Psoas muscle (tissue), 7 donors: ENCODE measurements at regions not wholly inside any gene's neighbourhood (a gene's known extent, or its start where the extent isn't known, plus 50 kb on each side); places are given as distances from the start of the nearest gene placed in this dataset.

ENCODE experiments used
- ATAC-seq, 4 donors: fragments of 200-7000 bp; cut with Tn5 transposase; one replicate each; pipeline ENCODE4 v1.9.1; 2020; ENCODE audit warnings: moderate library complexity in 3 of 4, mild to moderate bottlenecking in 2 of 4
- DNase-seq, 2 donors: peaks; one replicate each; pipeline ENCODE4 v3.0.0-alpha.2; 2020
- H3K27ac ChIP-seq: fragments of 200-600 bp; one replicate; pipeline ENCODE4 v1.8.0; 2022
- H3K27me3 ChIP-seq, 3 donors: fragments of 200-600 bp in 1 of 3; one replicate each; pipeline versions ENCODE4 v1.6.1 to v1.8.0; 2013 to 2022; ENCODE audit warnings: low read length in 2 of 3, mild to moderate bottlenecking in 2 of 3, moderate library complexity in 1 of 3; ENCODE audit not compliant: insufficient read depth in 3 of 3
- H3K36me3 ChIP-seq, 2 donors: fragments of 200-600 bp in 1 of 2; one replicate each; pipeline versions ENCODE4 v1.6.1 to v1.8.0; 2013 to 2022; ENCODE audit warnings: low read depth in 1 of 2, mild to moderate bottlenecking in 1 of 2, moderate library complexity in 1 of 2; ENCODE audit not compliant: insufficient read depth in 1 of 2
- H3K4me1 ChIP-seq: fragments of 200-600 bp; one replicate; pipeline ENCODE4 v1.8.0; 2022
- H3K4me3 ChIP-seq: fragments of 200-600 bp; one replicate; pipeline ENCODE4 v1.8.0; 2022; ENCODE audit warnings: mild to moderate bottlenecking
- H3K9me3 ChIP-seq: fragments of 200-600 bp; one replicate; pipeline ENCODE4 v1.8.0; 2022
- WGBS, 3 donors: extraction: QIAGEN DNeasy Blood & Tissue Kit; methylation state at CpG; one replicate each; pipeline versions ENCODE4 v1.1.6 to v1.1.7; 2013; 5-methylcytosine and 5-hydroxymethylcytosine counted together
- intact Hi-C, 2 donors: fragments of 100-400 bp; cut with DNase I; formaldehyde crosslinking; loops; one replicate each; pipeline versions ENCODE4 v1.11.0 to v1.14.2; 2022
- TF ChIP-seq, protein P1 (sequence below): fragments of 200-600 bp; IDR thresholded peaks from one replicate; pipeline ENCODE4 v1.8.0; 2022; ENCODE audit warnings: antibody characterized with exemption
- donor health status: healthy with polysubstance abuse.
- donor health status: DM: no; HTN: no; CAD: no; lungs with moderate emphysema.
- donor health status: Bipolar disorder and iron deficiency.
- donor health status: healthy.
- donor health status: DM: yes; HTN: yes; CAD: no.
- donor health status: DM: no; HTN: no; CAD: no.
- donor health status: DM: yes; HTN: yes; CAD: no.

- Histone ChIP-seq H3K36me3 (no peaks in the 10 kb centered on the region), H3K9me3 (no peaks in the 10 kb centered on the region), H3K4me1 (no peaks in the 10 kb centered on the region), H3K4me3 (no peak overlapping the region), H3K27ac (no peak overlapping the region), H3K27me3 (no peaks in the 10 kb centered on the region)
- 77 to 80% (median 79%) methylated on average over 2 of the region's 2 CpGs for WGBS, 3 donors
- intact Hi-C loops = no loop called here
- DNase-seq (no peak), ATAC-seq (no peak)
- TF ChIP-seq, protein P1, sequence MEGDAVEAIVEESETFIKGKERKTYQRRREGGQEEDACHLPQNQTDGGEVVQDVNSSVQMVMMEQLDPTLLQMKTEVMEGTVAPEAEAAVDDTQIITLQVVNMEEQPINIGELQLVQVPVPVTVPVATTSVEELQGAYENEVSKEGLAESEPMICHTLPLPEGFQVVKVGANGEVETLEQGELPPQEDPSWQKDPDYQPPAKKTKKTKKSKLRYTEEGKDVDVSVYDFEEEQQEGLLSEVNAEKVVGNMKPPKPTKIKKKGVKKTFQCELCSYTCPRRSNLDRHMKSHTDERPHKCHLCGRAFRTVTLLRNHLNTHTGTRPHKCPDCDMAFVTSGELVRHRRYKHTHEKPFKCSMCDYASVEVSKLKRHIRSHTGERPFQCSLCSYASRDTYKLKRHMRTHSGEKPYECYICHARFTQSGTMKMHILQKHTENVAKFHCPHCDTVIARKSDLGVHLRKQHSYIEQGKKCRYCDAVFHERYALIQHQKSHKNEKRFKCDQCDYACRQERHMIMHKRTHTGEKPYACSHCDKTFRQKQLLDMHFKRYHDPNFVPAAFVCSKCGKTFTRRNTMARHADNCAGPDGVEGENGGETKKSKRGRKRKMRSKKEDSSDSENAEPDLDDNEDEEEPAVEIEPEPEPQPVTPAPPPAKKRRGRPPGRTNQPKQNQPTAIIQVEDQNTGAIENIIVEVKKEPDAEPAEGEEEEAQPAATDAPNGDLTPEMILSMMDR = no peak
Measured at GRCh38 chr7:83852136-83852535, 203.2 kb upstream of the SEMA3E start.

DNA sequence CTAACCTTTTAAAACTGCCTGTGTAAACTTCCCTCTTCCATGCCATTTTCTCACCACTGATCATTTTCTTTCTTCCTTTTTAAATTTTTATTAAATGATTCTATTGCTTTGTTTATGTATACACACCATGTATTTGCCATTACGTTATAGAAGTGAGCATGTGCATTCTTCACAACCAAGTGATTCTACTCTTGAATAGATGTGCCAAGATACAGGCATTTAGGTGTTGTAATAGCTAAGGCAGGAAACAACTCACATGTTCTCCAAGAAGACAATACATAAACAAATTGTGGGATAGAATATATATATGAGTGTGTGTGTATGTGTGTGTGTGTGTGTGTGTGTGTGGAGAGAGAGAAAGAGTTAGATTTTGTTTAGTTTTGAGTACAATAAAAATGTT lies 202.6 kb upstream of the SEMA3E start:
- TF ChIP-seq, protein P1 = no peak
- intact Hi-C loops = no loop called here
- Histone ChIP-seq H3K36me3 (no peaks in the 10 kb centered on the region), H3K9me3 (no peaks in the 10 kb centered on the region), H3K27ac (no peak overlapping the region), H3K4me3 (no peak overlapping the region), H3K27me3 (no peaks in the 10 kb centered on the region), H3K4me1 (no peaks in the 10 kb centered on the region)
- DNase-seq (no peak), ATAC-seq (no peak)
- WGBS, 3 donors = 70 to 75% (median 73%) methylated on average over 1 of the region's 1 CpG

GRCh38 chr7:83850941-83851340 lies 202.0 kb upstream of the SEMA3E start:
- no peaks in the 10 kb centered on the region for H3K27me3 ChIP-seq
- H3K27ac ChIP-seq = no peak overlapping the region
- no peaks in the 10 kb centered on the region for H3K9me3 ChIP-seq
- TF ChIP-seq, protein P1 = no peak
- DNase-seq (no peak), ATAC-seq (no peak)
- no peaks in the 10 kb centered on the region for H3K36me3 ChIP-seq
- no peaks in the 10 kb centered on the region for H3K4me1 ChIP-seq
- intact Hi-C loops = no loop called here
- H3K4me3 ChIP-seq = no peak overlapping the region

DNA sequence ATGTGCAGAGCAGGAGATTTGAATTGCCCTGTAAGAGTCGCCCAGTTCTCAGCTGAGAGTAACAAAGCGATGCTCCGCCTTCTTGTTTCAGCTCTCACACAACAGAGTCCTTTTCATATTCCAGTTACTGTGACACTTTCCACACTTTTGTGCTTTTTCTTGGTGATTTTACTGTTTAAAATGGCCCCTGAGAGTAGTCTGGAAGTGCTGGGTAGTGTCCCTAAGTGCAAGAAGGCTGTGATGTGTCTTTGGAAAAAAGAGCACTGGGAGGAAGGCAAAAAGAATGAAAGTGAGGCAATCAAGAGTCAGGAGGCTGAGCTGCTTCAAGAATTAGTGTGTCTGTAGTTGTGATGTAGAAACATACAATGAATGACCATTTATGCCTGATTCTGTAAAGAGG lies 201.2 kb upstream of the SEMA3E start:
- DNase-seq = no peak
- H3K4me3 ChIP-seq = no peak overlapping the region
- ATAC-seq = no peak
- intact Hi-C loops = no loop called here
- no peaks in the 10 kb centered on the region for H3K36me3 ChIP-seq
- TF ChIP-seq, protein P1 = no peak
- no peaks in the 10 kb centered on the region for H3K4me1 ChIP-seq
- WGBS, 3 donors = 88 to 93% (median 90%) methylated on average over 3 of the region's 3 CpGs
- no peaks in the 10 kb centered on the region for H3K9me3 ChIP-seq
- H3K27me3 ChIP-seq = no peaks in the 10 kb centered on the region
- no peak overlapping the region for H3K27ac ChIP-seq

GRCh38 chr7:83849131-83849530 lies 200.2 kb upstream of the SEMA3E start:
- 17 to 24% (median 20%) methylated on average over 3 of the region's 3 CpGs for WGBS, 3 donors

More at GRCh38 chr7:83849131-83849530, 200.2 kb upstream of the SEMA3E start:
- H3K9me3 ChIP-seq = no peaks in the 10 kb centered on the region
- H3K36me3 ChIP-seq = no peaks in the 10 kb centered on the region
- DNase-seq (no peak), ATAC-seq (no peak)
- H3K27me3 ChIP-seq = no peaks in the 10 kb centered on the region
- H3K27ac ChIP-seq = no peak overlapping the region
- TF ChIP-seq, protein P1 = no peak
- intact Hi-C loops = no loop called here
- H3K4me3 ChIP-seq = no peak overlapping the region
- H3K4me1 ChIP-seq = no peaks in the 10 kb centered on the region
